H7 (cell line): ENCODE measurements at regions not wholly inside any gene's neighbourhood (a gene's known extent, or its start where the extent isn't known, plus 50 kb on each side); places are given as distances from the start of the nearest gene placed in this dataset.

ENCODE experiments used
- DNase-seq: peaks from one replicate; pipeline ENCODE4 v3.0.0; 2012
- H3K27me3 ChIP-seq: 2 replicates; pipeline ENCODE4 v1.6.0; 2011; ENCODE audit warnings: mild to moderate bottlenecking, low read length; ENCODE audit not compliant: control insufficient read depth, insufficient read depth
- H3K36me3 ChIP-seq: replicated peaks from 2 replicates; pipeline ENCODE4 v1.5.1; 2011; ENCODE audit warnings: low read length; ENCODE audit not compliant: control insufficient read depth, insufficient read depth
- H3K4me3 ChIP-seq: 2 replicates; pipeline ENCODE4 v1.5.1; 2011; ENCODE audit warnings: low read depth, mild to moderate bottlenecking, control low read depth, low read length, moderate library complexity; ENCODE audit not compliant: insufficient read depth

GRCh38 chr5:2531318-2531717 is 220.2 kb downstream of the IRX2 start:
- no peaks in the 10 kb centered on the region for H3K27me3 ChIP-seq
- no peak overlapping the region for H3K4me3 ChIP-seq
- H3K36me3 ChIP-seq: no peaks in the 10 kb centered on the region
- no peak for DNase-seq

- DNase-seq: no peak
- Histone ChIP-seq H3K36me3 (no peaks in the 10 kb centered on the region), H3K27me3 (no peaks in the 10 kb centered on the region), H3K4me3 (no peak overlapping the region)
These were observed 220.9 kb downstream of the IRX2 start for GRCh38 chr5:2530609-2531008.

GRCh38 chr5:2529371-2530092 is 221.9 kb downstream of the IRX2 start:
- H3K27me3 ChIP-seq: no peaks in the 10 kb centered on the region
- H3K36me3 ChIP-seq: no peaks in the 10 kb centered on the region
- DNase-seq: no peak
- no peak overlapping the region for H3K4me3 ChIP-seq

GRCh38 chr5:2525351-2525750 is 226.1 kb downstream of the IRX2 start:
- H3K27me3 ChIP-seq: no peaks in the 10 kb centered on the region
- H3K4me3 ChIP-seq: no peak overlapping the region
- no peak for DNase-seq
- H3K36me3 ChIP-seq: no peaks in the 10 kb centered on the region

GRCh38 chr5:2524620-2525019 is 226.9 kb downstream of the IRX2 start:
- Histone ChIP-seq H3K27me3 (no peaks in the 10 kb centered on the region), H3K36me3 (no peaks in the 10 kb centered on the region), H3K4me3 (no peak overlapping the region)
- no peak for DNase-seq

GRCh38 chr5:2523180-2523579 is 228.3 kb downstream of the IRX2 start:
- no peaks in the 10 kb centered on the region for H3K27me3 ChIP-seq
- no peak for DNase-seq
- no peaks in the 10 kb centered on the region for H3K36me3 ChIP-seq
- H3K4me3 ChIP-seq: no peak overlapping the region

- Histone ChIP-seq H3K4me3 (no peak overlapping the region), H3K27me3 (no peaks in the 10 kb centered on the region), H3K36me3 (no peaks in the 10 kb centered on the region)
- no peak for DNase-seq
These were observed 229.1 kb downstream of the IRX2 start for GRCh38 chr5:2522372-2522771.

- DNase-seq: peak; percentile 26
- no peak overlapping the region for H3K4me3 ChIP-seq
- no peaks in the 10 kb centered on the region for H3K36me3 ChIP-seq
- H3K27me3 ChIP-seq: no peaks in the 10 kb centered on the region
These were observed 232.3 kb downstream of the IRX2 start for GRCh38 chr5:2519153-2519552.

- DNase-seq: no peak
- Histone ChIP-seq H3K27me3 (no peaks in the 10 kb centered on the region), H3K36me3 (no peaks in the 10 kb centered on the region), H3K4me3 (no peak overlapping the region)
These were observed 234.0 kb downstream of the IRX2 start for GRCh38 chr5:2517451-2517850.

GRCh38 chr5:2515180-2515764 is 236.2 kb downstream of the IRX2 start:
- H3K36me3 ChIP-seq: no peaks in the 10 kb centered on the region
- peak; percentile 20 for DNase-seq
- no peak overlapping the region for H3K4me3 ChIP-seq
- H3K27me3 ChIP-seq: no peaks in the 10 kb centered on the region

GRCh38 chr5:2514484-2514883 is 237.0 kb downstream of the IRX2 start:
- no peaks in the 10 kb centered on the region for H3K36me3 ChIP-seq

GRCh38 chr5:2511706-2512105 is 239.8 kb downstream of the IRX2 start:
- no peaks in the 10 kb centered on the region for H3K36me3 ChIP-seq
- no peak overlapping the region for H3K4me3 ChIP-seq
- no peak for DNase-seq
- H3K27me3 ChIP-seq: no peaks in the 10 kb centered on the region

More at GRCh38 chr5:2514484-2514883, 237.0 kb downstream of the IRX2 start:
- no peak for DNase-seq
- Histone ChIP-seq H3K4me3 (no peak overlapping the region), H3K27me3 (no peaks in the 10 kb centered on the region)

- Histone ChIP-seq H3K4me3 (no peak overlapping the region), H3K36me3 (no peaks in the 10 kb centered on the region), H3K27me3 (no peaks in the 10 kb centered on the region)
- DNase-seq: no peak
These were observed 240.4 kb downstream of the IRX2 start for GRCh38 chr5:2511126-2511525.

GRCh38 chr5:2509527-2509926 is 241.9 kb downstream of the IRX2 start:
- no peak for DNase-seq
- no peak overlapping the region for H3K4me3 ChIP-seq
- no peaks in the 10 kb centered on the region for H3K36me3 ChIP-seq
- H3K27me3 ChIP-seq: no peaks in the 10 kb centered on the region

- Histone ChIP-seq H3K4me3 (no peak overlapping the region), H3K27me3 (no peaks in the 10 kb centered on the region), H3K36me3 (no peaks in the 10 kb centered on the region)
- no peak for DNase-seq
These were observed 243.0 kb downstream of the IRX2 start for GRCh38 chr5:2508514-2508913.
